Hepatic stellate cell (primary cell): ENCODE measurements at regions not wholly inside any gene's neighbourhood (a gene's known extent, or its start where the extent isn't known, plus 50 kb on each side); places are given as distances from the start of the nearest gene placed in this dataset.
"Not testable (repeated sequence)": the region's sequence is repeated elsewhere in the genome, so short reads cannot be mapped to it uniquely, and the experiment has no call there.

ENCODE experiments used
- DNase-seq: peaks from one replicate; pipeline ENCODE4 v3.0.0; 2011; ENCODE audit warnings: low spot score

DNA sequence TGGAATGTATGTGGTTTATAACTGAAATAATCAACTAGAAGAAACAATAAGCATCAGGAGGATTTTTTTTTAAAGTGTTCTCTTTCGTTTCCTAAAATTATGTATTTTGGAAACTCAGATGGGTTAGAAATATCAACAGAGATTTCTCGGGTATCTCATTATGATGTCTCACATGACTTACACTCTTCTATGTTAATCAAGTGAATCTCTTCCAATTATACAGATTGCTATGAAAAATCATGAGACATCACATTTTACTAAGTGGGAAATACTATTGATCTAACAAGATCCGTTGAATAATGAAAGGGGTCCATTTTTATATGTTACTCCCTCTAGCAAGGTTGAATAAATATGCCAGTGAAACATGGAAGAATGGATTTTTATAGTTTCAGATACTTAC, 54.7 kb upstream of the NRIP1 start:
- DNase-seq: no peak

DNA sequence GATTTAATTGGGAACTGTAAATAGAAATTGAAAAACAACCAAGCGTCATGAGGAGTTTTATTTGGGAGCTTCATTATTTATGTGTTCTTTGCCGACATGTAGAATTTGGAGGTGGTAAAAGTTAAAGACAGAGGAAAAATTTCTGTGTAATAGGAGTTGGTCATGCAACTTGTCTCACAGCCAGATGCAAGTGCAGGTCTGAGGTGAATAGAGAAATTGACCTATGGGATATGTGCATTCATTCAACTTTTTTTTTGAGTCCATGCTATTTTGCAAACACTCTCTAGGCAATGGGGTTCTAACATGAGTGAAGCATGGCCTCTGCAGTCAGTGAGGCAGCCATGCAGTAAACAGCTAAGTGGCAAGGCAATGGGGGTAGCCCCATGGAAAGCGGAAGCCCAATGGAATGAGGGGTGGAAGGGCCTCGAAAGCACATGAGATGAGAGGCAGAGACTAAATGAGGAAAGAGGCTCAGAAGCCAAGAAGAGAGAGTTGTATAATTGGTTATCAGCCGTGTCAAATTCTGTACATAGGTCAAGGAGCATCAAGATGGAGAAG, 56.4 kb upstream of the NRIP1 start:
- DNase-seq: no peak

DNA sequence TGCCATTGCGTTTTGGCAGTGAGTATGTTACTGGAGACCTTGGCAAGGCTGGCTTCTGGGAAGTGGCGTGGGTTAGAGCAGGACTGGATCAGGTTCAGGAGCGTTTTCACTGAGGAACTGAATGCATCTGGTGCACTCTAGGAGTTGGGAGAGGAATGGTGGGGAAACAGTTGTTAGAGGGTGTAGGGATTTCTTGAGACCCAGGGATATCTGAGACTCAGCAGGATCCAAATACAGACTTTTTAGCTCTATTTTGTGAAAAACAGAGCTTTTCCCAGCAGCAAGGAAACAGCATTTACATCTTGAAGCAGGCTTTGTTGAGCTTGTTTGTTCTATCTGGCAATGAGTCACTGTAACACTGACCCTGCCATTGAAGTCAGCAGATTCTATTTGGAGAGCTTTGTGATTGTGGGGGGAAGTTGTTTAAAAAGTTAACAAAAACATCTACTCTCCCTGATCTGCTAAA, 56.9 kb upstream of the NRIP1 start:
- no peak for DNase-seq

DNA sequence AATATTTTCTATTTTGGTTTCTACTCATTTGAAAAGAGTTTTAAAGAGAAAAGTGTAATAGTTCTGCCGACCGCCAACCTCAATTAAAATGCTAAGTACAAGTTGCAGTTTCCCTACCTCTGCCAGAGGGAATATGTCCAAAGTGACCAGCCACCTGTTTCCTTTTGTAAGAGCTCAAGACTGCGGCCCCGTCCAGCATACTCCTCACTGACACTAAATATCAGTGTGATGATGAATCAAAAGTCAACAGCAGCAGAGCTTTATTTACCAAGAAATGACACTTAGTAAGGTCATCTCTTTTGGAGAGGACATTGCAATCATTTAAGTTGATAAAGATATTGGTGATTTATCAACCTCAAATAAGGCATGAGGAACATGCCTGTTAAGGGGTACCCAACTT, 57.4 kb upstream of the NRIP1 start:
- DNase-seq: no peak

DNA sequence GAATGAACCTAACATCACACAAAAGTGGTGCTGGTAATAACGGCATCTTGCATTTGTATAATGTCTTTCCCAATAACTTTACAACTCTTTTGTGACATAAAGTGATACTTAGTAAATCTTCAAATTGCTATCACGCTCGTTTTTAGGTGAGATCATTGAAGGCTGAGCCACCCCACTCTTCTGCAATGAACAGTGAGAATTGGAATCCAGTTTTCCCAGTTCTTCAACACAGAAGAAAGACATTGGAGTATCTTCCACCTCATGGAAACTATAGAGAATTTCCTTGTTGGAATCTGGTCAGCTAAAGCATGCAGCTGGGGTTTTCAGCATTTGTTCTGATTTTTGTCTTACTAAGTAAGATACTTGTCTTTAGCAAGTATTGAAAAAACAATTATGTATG, 59.9 kb upstream of the NRIP1 start:
- DNase-seq: no peak

DNA sequence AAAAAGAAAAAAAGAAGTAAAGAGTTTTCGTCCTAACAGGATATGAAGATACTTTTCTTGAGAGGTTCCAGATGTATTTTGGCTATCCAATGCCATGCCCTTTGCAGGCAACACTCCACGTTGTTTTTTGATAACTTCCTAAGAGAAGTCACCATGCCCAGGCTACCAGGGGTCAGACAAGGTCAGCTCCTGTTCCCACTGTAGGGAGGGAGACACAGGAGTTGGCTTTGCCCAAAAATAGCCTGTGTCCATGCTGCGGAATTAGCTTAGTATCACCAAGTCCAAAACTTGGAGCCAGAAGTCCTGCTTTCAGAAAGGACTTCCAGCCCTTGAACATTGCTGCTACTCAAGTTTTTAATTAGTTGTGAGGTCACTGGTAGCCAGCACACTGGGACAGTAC, 62.1 kb upstream of the NRIP1 start:
- no peak for DNase-seq

DNA sequence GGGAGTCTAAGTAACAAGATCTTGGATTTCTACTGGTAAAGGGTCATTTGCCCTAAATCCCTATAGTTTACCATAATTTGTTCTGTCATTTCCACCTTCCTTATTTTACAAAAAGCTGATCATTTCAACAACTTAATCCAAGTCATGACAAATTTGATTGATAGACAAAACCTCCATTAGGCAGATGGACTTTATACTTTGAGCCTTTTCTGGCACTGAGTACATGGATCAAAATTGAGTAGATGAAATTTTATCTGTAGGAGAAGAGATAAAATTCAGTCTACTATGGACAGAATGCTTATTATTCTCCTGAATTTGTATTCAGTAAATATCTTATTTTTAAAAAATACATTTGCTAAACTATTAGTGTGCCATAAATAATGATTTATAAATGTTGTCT, 62.6 kb upstream of the NRIP1 start:
- DNase-seq: no peak

DNA sequence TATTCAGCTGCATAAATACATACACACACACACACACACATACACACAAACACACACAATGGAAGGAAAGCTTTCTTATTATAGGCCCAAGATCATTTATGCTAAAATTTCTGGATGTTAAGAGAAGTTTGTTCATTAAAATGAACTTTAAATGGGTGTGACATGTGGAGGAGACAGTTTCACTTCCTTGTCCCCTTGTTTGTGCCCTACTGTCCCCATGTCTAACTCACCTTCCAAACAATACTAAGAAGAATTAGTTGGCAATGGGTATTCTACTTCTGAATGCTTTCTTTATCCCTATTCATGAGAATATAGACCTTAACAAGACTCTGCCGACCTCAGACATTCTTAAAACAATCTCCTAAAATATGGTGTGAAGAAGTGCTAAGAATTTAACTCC, 63.5 kb upstream of the NRIP1 start:
- no peak for DNase-seq

DNA sequence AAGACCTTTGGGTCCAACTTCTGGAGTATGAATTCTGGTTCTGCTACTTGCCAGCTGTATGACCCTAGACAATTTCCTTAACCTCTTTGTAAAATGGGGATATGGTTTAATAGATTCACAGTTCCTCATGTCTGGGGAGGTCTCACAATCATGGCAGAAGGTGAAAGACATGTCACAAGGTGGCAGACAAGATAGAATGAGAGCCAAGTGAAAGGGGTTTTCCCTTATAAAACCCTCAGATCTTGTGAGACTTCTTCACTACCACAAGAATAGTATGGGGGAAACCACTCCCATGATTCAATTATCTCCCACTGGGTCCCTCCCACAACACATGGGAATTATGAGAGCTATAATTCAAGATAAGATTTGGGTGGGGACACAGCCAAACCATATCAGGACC, 63.9 kb upstream of the NRIP1 start:
- not testable (repeated sequence) for DNase-seq

DNA sequence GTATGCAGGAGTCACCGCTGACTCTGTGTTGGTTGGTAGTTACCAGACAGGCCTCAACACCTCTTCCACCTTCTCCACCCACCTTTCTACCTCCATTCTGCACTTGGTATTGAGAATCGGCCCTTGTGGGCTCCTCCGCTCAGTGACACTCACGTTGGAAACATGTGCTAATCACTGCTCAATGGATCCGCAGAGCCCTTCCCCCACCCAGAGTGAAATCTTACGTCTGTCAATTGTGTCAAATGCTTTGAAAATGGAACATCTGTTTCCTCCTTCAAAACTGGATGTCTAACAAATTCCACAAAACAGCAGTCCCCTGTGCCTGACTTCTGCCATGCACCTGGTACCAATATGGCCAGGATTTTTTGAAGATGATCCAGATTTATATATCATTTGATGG, 65.5 kb upstream of the NRIP1 start:
- no peak for DNase-seq

DNA sequence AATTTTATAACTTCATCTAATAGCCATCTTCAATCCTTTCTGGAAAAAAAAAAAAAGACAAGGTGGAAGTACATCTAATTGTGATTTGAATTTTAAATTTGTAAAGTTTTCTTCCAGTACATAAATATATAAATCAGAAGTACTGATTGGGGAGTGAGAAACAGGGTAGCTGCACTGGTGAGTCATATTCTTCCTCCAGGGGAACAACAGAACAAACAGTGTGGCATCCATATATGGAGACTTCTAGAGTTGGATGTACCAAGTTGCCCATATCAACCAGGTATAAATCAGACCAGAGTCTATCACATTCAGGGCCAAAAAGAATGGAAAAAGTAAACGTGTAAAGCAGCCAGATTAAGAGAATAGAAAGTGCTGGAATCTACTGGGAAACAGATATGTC, 66.0 kb upstream of the NRIP1 start:
- DNase-seq: no peak

DNA sequence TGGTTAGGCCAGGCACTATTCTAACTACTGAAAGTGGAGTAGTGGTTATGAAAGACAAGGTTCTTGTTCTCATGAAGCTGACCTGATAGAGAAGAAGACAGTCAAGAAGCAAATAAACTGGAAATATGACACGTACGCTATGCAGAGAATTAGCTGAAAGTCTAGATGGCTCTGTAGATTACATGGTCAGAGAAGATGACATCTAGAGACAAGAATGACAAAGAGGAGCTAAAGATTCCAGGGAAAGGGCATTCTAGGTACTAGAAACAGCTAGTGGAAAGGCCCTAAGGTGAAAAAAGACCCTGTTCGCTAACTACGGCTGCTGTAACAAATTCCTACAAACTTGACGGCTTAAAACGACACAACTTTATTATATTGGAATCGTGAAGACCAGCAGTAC, 68.0 kb upstream of the NRIP1 start:
- DNase-seq: no peak

DNA sequence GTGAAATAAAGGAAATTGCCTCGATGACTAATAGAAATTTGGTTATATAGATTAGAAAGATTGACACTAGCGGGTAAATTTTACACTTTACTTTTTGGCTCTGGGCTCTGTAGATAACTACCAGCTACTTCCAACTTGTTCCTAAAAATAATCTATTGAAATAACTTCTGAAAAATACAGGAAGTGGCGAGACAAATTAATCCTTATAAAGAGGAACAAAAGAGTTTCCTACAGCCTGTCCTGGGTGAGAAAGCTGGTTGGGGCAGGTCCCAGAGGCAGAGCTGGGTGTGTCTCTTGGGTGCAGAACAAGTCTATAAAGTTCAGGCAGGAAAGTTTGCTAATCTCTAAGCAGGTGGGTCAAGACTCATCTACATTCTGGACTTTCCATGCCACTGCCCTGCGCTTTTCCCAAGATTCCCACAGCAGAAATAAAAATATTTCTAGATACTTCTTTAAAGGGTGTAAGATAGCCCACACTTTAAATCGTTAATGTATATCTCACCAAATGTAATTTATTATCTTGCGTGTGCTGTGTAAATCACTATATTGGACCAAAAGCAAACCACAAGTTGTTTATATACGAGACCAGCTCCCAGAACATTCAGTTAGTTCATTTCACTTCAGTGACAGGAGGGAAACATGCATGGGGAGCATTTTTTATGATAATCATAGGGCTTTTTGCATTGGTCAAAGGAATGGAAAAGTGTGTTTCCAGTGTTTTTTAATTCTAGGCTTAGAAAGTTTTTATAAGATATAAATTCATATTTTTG, 70.1 kb upstream of the NRIP1 start:
- no peak for DNase-seq

DNA sequence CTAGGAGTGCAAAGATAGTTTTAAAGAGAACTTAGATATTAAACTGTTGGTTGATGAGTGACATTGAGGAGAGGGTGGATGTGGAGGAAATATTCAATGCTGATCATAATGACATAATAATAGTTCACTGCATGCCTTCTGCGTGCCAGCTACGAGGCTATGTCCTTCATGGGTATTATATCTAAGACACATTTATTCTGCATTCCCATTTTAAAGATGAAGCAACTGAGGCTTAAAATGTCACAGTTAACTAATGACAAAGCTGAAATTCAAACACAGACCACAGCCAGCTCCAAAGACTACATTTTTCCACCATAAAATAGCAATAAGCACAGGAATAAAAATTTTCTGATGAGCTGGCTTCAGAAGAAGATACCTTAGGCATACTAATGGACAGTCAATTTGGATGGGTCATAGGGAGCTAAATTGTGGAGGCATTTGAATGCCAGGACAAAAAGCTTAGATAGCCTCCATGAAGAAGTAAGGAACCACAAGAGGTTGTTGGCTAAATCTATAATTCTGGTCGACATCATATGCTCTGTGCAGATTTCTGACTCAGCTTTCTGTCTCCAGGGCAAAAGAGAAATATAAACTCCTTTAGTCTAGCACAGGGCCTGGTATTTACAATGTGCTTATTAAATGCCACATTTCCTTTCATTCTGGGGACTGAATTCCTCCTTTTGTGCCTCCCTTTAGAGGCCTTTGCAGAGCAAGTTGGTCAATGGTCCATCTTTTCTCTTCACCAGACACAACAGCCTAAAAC, 71.2 kb upstream of the NRIP1 start:
- no peak for DNase-seq

DNA sequence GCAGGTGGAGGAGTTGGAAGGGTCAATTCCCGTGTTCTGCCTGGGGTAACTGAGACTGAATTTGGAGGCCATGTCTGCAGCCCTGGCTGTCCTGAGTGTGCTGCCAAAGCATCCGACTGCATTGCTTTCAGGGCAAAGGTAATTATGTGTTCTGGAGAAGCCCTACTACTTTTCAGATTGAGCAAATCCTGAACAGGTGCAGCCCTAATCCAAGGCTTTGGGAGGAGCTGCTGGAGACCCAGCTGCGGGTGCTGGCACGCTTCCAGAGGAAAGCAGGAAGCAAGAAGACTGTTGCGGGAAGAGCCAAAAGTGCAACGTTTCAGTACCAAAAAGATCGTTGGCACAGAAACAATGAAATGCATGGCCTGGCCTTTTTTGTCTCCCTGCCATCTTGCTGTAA, 73.7 kb upstream of the NRIP1 start:
- no peak for DNase-seq

DNA sequence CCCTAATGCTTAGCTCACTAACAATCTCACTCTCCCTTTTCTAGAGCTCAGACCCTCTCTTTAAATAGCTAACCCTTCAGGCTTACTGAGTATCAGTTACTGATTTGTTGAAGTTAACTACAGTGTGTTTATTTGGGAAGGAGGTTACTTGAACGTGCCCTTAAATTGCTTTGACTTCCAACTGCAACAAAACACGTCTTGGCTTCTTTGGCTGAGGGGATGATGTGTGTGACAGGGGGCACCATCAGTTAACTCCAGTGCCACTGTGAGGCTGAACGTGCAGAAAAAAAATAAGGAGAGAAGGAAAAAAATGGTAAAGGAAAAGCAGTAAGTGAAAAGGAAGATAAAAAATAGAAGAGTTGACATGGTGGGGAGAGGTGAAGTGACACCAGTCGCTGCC, 75.1 kb upstream of the NRIP1 start:
- no peak for DNase-seq

DNA sequence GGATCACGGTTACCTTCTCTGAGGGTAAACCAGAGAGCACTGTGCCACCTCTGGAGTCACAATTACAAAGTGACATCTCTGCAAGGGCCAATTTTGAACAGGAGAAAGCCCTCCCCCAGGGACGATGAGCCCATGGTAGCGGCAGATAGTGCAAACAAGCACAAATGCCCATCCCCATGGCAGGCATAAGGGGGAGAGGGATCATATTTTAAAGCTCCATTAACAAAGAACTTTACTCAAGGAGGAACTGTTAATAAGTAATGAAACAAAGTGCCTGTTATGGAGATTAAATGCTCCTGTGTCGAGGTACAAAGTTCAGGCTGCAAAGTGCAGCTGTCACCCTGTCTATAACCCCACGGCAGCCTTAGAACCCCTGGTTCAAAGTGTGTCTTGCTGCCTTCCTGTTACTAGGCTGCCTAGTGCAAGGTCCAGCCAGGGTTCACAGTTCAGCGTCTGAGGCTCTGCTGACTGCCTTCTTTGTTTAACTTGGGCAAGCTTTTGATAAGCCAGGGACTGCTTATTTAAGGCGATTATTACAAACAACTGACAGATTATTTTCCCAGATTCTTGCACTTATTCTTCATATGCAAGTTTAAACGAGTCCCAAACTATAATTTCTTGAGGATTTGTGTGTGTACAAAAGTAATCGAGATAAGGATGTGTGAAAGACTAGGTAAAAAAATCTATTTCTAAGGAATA, 75.7 kb upstream of the NRIP1 start:
- no peak for DNase-seq

DNA sequence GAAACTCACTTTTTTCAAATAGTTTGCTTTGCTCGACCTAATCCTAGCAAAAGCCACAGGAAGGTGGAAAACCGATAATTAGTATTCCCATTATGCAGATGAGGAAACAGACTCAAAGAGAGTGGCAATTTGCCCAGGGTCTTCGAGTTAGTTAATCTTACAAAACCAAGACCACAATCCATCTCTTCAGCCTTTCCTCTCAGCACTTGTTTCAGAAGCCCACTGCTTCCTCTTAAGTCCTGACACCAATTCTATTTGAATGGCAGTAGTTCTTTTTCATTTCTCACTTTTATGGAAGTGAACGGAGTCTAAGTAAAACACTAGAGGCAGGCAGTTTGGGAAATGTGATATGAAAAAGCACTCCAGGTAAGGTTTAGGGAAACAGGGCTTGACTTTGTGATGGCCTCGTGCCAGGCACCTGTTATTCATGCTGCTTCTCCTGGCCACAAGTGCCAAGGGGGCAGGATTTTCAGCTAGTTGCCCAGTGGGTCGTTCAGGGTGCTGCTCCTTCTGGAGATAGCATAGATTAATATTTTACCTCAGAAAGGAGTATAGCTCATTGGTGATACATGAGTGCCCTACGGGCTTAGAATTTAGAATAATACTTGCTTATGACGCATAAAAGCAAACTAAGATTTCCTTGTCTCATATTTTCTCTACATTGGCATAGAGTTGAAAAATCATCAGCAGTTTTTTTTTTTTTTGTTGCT, 76.6 kb upstream of the NRIP1 start:
- no peak for DNase-seq

DNA sequence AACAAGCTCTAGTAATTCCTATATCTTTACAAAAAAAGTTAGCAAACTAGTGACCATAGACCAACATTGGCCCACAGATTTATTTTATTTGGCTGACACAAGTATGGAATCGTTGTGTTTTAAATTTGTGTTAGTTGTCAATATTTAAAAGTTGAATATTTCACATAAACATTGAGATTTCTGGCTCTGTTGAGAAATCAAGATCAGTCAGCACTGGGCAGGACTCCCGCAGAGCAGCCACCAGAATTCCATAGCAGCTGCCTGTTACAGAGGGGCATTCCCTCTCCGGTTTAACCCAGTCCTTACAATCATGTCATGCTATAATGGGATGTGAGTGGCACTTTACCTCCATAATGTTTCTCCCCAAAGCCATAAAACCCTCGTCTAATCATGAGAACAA, 79.2 kb upstream of the NRIP1 start:
- DNase-seq: no peak

DNA sequence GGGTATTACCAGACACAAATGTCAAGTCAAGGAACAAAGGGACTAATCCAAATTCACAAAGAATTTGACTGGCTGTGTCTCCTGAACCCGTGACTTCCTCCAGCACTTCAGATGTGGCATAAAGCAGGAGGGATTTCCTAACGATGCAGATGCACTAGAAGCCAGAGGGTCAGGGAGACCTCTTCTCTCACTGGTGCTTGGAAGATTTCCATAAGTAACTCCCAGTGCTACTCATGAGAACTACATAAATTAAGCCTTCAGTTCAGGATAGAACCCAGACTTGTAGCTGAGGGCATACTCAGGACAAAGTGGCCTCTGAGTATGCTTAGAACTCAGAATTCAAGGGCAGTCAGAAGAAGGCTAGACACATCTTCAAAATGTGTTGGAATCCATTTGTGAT, 83.6 kb upstream of the NRIP1 start:
- DNase-seq: no peak

DNA sequence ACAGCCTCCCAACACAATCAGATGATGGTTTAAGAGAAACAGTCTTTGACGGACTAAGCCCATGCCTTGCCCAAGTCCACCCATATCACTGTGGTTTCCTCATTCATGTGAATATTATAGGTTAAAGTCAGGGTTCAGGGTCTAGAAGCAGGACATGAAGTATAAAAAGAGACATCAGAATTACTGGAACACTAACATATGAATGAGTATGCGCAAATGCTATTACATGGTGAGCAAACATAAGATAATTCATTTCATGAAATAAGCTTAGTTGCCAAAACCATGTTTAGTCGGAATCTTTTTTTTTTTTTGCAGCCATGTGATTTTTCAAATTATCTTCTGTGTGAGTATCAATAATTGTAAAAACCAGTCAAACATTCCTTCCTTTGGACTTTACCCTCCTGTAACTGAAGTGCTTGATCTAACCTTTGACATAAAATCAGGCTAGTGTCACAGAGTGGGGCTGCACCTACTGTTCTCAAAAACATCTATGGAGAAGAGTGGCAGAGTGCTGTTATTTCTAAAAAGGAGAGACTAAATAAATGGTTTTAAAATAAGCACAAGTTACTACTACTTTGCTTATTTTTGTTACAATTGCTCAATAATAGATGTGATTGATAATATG, 84.9 kb upstream of the NRIP1 start:
- DNase-seq: no peak
